ENCODE measurements at regions not wholly inside any gene's neighbourhood (a gene's known extent, or its start where the extent isn't known, plus 50 kb on each side); places are given as distances from the start of the nearest gene placed in this dataset.
A peak's percentile ranks its signal among the peaks of the same experiment; 100 is the strongest.
"Not testable (repeated sequence)": the region's sequence is repeated elsewhere in the genome, so short reads cannot be mapped to it uniquely, and the experiment has no call there.

GRCh38 chr14:105625448-105625847 is 99.1 kb downstream of the TMEM121 start:
- DNase-seq (ENCODE audit: low spot score); in situ Hi-C loops (cut with MboI; ENCODE audit: low pct_unique_long_range_greater_than_20kb, low sequenced_read_pairs, unreplicated experiment): not testable (repeated sequence)

- DNase-seq (ENCODE audit: low spot score); in situ Hi-C loops (cut with MboI; ENCODE audit: low pct_unique_long_range_greater_than_20kb, low sequenced_read_pairs, unreplicated experiment): not testable (repeated sequence)
These were observed 99.7 kb downstream of the TMEM121 start for GRCh38 chr14:105626111-105626510.

- DNase-seq (ENCODE audit: low spot score); in situ Hi-C loops (cut with MboI; ENCODE audit: low pct_unique_long_range_greater_than_20kb, low sequenced_read_pairs, unreplicated experiment): not testable (repeated sequence)
These were observed 100.3 kb downstream of the TMEM121 start for GRCh38 chr14:105626651-105627050.

DNA sequence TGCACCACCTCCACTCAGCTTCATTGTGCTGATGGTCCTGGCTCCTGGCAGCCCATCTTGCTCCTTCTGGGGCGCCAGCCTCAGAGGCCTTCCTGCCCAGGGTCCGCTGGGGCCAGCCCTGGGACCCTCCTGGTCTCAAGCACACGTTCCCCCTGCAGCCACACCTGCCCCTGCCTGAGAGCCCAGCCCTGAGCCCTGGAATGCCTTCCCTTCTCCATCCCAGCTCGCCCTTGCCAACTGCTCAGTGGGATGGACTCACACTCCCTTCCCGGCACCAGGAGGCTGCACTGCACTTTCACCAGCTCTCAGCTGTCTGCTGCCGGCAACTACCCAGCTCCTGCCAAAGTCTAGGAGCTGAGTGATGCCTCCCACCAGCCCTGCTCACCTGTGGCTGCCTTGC is 100.9 kb downstream of the TMEM121 start:
- DNase-seq (ENCODE audit: low spot score); in situ Hi-C loops (cut with MboI; ENCODE audit: low pct_unique_long_range_greater_than_20kb, low sequenced_read_pairs, unreplicated experiment): not testable (repeated sequence)

GRCh38 chr14:105627701-105628100 is 101.3 kb downstream of the TMEM121 start:
- TF ChIP-seq CTCF (IDR thresholded peaks at IDR 0.05; ENCODE audit: extremely low read depth, insufficient read depth, missing control alignments): no peak
- in situ Hi-C loops (cut with MboI; ENCODE audit: low pct_unique_long_range_greater_than_20kb, low sequenced_read_pairs, unreplicated experiment): no loop called here
- no peak for DNase-seq (ENCODE audit: low spot score)

- in situ Hi-C loops (cut with MboI; ENCODE audit: low pct_unique_long_range_greater_than_20kb, low sequenced_read_pairs, unreplicated experiment); DNase-seq (ENCODE audit: low spot score): not testable (repeated sequence)
These were observed 101.7 kb downstream of the TMEM121 start for GRCh38 chr14:105628126-105628525.

GRCh38 chr14:105628531-105629067 is 102.2 kb downstream of the TMEM121 start:
- in situ Hi-C loops (cut with MboI; ENCODE audit: low pct_unique_long_range_greater_than_20kb, low sequenced_read_pairs, unreplicated experiment); DNase-seq (ENCODE audit: low spot score): not testable (repeated sequence)

- in situ Hi-C loops (cut with MboI; ENCODE audit: low pct_unique_long_range_greater_than_20kb, low sequenced_read_pairs, unreplicated experiment); DNase-seq (ENCODE audit: low spot score): not testable (repeated sequence)
These were observed 102.9 kb downstream of the TMEM121 start for GRCh38 chr14:105629091-105629885.

DNA sequence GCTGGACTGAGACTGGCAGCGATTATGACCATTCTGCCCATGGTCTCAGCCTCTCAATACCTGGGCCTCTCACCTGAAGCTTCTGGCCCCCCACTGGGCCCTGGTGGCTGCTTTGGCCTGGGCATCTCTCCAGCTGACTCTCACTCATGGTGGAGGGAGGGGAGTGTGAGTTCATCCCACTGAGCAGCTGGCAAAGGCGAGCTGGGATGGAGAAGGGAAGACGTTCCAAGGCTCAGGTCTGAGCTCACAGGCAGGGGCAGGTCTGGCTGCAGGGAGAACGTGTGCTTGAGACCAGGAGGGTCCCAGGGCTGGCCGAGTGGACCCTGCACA is 103.5 kb downstream of the TMEM121 start:
- in situ Hi-C loops (cut with MboI; ENCODE audit: low pct_unique_long_range_greater_than_20kb, low sequenced_read_pairs, unreplicated experiment): no loop called here
- no peak for DNase-seq (ENCODE audit: low spot score)
- TF ChIP-seq CTCF (IDR thresholded peaks at IDR 0.05; ENCODE audit: extremely low read depth, insufficient read depth, missing control alignments): no peak

DNA sequence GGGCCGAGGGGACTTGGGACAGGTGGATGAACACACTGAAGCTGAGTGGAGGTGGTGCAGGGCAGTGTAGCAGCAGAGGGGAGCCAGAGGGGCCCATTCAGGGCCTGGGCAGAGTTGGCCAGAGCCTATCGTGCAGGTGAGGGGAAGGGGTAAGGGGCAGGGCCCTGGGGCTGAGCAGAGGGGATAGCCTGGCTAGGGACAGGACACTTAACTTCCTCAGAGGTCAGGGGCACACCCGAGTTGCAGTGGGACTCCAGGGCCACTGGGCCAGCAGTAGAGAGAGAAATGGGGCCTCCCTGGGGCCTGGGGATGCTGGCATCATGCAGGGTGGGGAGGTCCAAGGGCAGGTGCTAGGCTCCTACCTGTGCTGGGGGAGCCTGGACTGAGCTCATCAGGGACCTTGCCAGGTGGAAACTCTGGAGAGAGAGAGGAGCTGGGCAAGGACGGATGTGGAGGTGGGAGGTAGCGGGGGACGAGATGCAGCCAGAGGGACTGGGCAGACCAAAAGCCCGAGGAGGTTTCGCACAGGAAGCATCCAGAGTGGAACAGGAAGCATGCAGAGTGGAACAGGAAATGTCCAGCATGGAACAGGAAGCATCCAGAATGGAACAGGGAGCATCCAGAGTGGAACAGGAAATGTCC is 104.0 kb downstream of the TMEM121 start:
- DNase-seq (ENCODE audit: low spot score): peak; percentile 28
- in situ Hi-C loops (cut with MboI; ENCODE audit: low pct_unique_long_range_greater_than_20kb, low sequenced_read_pairs, unreplicated experiment): not testable (repeated sequence)

GRCh38 chr14:105630935-105631779 is 104.8 kb downstream of the TMEM121 start:
- in situ Hi-C loops (cut with MboI; ENCODE audit: low pct_unique_long_range_greater_than_20kb, low sequenced_read_pairs, unreplicated experiment); DNase-seq (ENCODE audit: low spot score): not testable (repeated sequence)
